KBM-7 (cell line): ENCODE measurements at regions not wholly inside any gene's neighbourhood (a gene's known extent, or its start where the extent isn't known, plus 50 kb on each side); places are given as distances from the start of the nearest gene placed in this dataset.
"Not testable (repeated sequence)": the region's sequence is repeated elsewhere in the genome, so short reads cannot be mapped to it uniquely, and the experiment has no call there.

Experiments
- DNase-seq: peaks from one replicate; pipeline ENCODE4 v3.0.0-alpha.2; 2015
- in situ Hi-C: fragments of 300-500 bp; cut with MboI; formaldehyde crosslinking; loops from 2 replicates; pipeline ENCODE4 v1.14.3; 2020; ENCODE audit warnings: low sequenced_read_pairs, low pct_unique_long_range_greater_than_20kb, mixed read lengths

DNA sequence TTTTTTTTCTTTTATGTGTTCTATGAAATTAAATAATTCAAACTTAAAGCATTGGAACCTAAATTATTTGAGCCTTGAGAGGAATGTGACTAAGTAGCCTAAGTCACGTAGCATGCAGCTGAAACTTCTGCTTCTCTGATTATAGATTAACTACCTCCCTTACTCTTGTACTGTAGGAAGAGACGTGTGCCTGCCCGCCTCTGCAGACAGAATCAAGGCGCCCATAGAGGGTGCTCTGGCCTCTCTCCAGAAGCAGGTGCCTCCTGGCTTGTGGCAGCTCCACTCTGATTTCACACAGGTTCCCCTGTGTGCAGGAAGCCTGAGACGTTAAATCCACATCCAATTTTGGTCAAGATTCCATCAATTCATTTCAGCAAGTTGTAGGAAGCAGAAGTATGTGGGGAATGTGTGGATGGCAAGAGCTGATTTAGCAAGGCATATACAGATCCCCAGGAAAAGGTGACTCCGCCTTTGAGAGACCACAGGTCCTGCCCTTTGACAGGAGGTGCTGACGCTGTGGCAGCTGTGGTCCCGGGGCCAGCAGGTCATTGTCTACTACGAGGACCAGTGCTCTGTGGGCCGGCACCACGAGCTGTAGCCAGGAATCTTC is 1418.8 kb downstream of the CDH11 start:
- DNase-seq, result no peak
- in situ Hi-C loops, result no loop called here

DNA sequence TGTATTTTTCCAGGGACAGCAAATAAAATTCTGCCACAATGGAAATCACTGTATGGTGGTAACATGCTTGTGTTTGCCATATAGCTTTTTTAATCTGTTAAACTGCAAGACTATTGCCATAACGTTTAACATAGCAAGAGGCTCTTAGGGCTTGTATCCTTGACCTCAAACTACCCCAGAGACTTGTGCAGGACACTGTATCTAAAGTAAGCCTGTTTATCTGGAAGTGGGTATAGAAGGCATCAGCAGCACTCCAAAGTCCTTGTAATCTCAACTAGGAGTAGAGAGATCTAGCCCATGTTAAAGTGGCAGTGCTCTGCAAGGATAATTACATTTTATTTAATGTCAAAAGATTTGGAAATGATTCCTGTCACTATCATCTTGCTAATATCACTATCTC is 1424.1 kb downstream of the CDH11 start:
- DNase-seq, result no peak

DNA sequence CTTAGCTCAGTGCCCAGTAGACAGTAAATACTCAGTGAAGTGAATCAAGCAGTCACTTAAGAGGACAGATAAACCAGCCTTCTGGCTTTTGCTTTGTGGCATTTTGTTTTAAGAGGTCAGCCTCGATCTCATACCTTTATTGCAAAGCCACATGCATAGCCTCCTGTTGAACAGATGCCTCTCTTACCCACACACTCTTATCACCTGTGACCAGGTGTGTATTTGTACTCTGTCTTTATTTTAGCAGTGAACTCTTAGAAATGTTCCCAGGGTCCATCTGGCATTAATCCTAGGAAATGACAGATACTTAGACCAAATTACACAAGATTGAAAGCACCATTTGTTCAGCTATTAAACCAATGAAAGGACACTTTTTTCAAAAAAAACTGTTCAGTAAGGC is 1426.5 kb downstream of the CDH11 start:
- DNase-seq, result no peak
- in situ Hi-C loops, result no loop called here

More for the DNA sequence above, 1424.1 kb downstream of the CDH11 start:
- in situ Hi-C loops, result no loop called here

DNA sequence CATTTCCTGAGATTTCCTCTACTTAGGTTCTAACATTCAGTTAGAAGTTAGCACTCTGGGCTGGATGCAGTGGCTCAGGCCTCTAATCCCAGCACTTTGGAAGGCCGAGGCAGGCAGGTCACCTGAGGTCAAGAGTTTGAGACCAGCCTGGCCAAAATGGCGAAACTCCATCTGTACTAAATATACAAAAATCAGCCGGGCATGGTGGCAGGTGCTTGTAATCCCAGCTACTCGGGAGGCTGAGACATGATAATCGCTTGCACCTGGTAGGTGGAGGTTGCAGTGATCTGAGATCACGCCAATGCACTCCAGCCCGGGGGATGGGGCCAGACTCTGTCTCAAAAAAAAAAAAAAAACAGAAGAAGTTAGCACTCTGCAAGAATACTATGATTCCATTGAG is 1430.9 kb downstream of the CDH11 start:
- DNase-seq, result no peak
- in situ Hi-C loops, result no loop called here

DNA sequence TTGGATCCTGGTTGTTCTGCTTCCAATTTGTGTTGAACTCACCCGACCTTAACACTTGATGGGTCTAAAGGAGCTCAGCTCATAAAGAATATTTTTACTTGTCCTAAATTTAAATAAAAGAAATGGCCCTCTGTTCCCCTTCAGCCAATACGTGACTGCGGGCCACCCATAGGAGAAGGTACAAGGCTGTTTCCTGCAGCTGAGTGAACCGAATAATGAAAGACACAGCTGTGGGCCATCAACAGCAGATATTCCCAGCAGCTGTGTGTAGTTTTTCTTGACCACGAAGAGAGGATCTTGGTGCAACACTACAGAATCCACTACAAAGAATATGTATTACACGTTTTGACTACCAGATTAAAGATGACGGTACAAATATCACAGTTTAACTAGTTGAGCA is 1431.6 kb downstream of the CDH11 start:
- DNase-seq, result no peak
- in situ Hi-C loops, result no loop called here

DNA sequence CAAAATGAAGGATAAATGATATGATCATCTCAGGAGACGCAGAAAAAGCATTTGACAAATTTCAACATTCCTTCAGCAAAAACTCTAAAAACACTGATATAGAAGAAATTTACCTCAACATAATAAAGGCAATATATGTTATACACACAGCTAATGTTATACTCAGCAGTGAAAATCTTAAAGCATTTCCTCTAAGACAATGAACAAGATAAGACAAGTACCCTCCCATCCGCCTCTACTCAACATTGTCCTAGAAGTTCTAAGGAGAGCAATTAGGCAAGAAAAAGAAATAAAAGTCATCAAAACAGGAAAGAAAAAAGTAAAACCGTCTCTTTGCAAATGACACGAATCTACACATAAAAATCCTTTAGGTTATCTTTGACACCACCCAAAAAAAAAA is 1432.8 kb downstream of the CDH11 start:
- no peak for DNase-seq
- in situ Hi-C loops, result no loop called here

DNA sequence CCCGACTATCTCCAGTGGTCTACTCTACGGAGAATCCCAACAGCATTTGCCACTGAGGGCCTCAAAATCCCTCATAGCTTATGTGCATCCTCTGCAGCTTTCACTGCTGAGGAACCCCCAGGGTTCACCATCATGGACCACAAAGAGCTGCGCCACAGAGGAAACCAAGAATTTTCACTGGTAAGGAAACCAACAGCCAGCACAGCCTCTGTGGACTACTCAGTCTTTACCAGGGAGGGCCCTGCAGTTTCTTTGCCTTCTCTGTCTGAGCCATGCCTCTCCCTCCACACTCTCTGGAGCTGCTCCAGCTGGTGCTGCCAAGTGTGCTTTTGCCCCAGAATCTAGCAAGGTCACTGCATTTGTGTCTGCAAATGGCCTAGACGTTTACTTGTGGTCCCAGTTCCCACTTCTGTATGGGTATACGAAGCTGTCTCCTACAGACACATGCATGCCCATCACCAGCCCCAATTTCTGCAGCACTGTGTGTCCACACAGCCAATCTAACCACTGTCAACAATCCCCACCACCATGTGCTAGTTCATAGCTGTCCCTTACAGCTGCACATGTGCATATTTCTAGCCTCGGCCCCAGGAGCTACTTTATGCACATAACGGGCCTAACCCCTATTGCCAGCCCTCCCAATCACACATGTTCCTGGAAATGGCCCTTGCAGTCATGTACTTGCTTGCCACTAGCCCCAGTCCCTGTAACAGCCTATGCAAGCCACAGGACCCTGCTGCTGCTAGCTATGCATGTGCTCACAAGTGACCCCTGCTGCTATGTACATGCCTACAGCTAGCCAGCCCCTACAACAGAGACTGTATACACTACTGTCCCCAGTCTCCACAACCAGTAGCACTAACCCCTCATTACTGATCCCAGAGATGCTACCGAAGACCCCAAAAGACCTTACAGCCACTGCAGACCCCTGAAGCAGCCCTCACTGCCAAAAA is 1437.4 kb downstream of the CDH11 start:
- in situ Hi-C loops, result no loop called here
- DNase-seq, result no peak

DNA sequence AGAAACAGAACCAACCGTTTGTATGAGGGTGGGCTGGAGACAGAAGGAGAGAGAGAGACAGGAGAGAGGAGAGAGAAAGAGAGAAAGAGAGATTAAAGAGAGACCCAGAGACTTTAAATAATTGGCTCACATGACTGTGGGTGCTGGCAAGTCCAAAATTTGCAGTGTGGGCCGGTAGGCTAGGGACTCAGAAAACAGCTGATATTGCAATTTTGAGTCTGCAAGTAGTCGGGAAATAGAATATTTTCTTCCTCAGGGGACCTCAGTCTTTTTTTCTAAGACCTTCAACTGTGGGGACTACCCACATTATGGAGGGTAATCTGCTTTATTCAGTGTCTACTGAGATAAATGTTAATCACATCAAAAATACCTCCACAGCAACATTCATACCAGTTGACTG is 1439.0 kb downstream of the CDH11 start:
- DNase-seq, result no peak
- in situ Hi-C loops, result no loop called here

DNA sequence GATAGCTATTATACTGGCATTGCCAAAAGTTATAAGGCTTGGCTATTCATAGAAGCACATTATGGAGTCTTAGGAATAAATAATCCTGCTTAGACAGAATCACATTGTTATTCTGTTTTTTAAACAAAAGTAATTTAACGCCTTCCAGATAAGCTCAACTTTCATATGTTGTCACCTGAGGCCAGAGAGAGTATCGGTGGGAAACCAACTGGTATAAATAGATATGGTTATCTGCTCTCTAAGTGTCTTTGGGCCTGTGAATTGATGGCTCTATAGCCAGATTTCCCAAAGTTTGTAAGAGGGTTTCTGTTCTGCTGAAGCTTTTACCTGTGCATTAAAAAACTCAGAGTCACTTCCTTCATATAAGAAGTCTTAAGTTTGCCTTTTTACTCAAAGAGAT is 1449.4 kb downstream of the CDH11 start:
- in situ Hi-C loops, result no loop called here
- DNase-seq, result no peak

DNA sequence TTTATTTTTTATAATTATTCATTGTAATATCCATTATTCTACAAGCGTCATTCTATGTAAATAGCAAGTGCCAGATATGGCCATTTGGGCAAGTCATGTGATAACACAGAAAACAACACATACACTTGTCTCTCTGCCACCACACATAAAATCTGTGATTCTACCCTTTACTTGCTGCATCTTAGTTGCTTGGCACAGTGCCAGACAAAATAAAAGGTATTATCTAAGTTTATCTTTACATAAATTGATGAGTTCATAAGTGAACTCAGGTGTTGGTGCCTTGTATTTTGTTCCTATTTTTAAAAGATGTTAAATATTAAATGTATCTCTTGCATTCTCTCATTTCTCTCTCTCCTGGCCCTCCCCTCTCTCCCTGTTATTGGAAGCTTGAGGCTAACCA is 1458.7 kb downstream of the CDH11 start:
- no peak for DNase-seq
- in situ Hi-C loops, result no loop called here

DNA sequence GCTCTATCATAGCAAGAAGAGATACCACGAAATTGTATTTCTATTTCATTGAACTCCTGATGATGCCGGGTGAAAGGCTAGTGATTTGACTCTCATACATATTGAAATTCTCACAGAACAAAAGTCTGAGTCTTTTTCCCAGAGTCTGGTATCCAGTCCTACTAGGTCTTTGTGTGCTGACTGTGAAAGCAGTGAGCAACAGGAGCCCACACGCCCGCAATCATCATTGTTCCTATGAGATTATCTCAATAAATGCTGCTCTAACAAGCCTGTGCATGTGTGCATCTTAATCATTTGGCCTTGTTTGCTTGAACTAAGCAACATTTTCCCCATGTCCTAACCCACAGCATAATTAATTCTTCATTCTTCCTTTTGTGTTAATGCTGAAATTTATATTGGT is 1466.0 kb downstream of the CDH11 start:
- in situ Hi-C loops, result no loop called here
- DNase-seq, result no peak

DNA sequence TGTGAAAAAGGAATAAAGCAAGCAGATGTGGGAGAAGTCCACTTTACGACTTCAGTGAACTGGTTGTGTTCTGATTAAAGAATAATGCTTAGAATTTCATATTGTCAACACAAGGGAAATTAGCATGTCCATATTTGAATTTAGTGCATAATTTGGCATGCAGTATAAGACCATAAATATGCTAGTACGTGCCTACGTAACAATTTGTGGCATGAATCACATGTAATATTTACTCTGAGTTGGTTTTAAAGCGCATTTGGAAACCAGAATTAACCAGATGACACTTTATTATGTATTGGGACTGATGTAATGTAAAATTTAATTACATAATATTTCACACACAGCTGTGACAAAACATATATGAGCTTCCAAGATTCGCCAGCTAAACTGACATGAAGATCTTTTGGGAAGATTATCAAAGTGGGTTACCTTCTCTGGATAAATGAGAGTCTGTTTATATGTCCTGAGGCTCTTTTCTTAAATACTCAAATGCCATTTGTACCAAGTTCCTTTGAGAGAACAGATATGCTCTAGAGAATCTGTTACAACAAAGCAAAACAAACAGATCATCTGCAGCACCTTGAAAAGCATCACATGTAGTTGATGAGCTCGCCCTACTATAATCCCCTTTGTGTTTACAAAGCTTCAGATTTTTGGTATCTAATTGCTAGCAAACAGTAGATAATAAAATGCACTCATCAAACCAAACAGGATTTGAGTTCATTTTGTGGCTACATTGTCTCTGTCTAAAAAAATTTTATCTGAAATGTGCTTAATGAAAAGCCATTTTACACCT is 1468.6 kb downstream of the CDH11 start:
- in situ Hi-C loops, result no loop called here
- DNase-seq, result no peak

DNA sequence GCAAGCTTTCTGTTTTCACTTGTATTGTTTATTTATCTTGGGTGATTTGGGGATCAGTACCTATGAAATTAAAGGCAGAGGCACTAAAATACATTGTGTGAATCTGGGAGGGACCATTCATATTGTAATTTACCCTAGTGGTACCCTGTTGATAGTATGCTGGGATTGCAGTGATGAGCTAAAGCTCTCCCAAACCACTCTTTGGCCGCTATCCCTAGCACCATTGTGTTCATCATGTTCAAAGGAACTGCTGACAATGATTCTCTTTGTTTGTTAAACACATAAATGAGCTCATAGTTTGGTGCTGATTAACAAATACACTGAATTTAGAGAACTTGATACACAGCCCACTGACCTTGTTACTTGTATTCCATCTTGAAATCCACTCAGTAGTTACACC is 1469.8 kb downstream of the CDH11 start:
- DNase-seq, result no peak
- in situ Hi-C loops, result no loop called here

DNA sequence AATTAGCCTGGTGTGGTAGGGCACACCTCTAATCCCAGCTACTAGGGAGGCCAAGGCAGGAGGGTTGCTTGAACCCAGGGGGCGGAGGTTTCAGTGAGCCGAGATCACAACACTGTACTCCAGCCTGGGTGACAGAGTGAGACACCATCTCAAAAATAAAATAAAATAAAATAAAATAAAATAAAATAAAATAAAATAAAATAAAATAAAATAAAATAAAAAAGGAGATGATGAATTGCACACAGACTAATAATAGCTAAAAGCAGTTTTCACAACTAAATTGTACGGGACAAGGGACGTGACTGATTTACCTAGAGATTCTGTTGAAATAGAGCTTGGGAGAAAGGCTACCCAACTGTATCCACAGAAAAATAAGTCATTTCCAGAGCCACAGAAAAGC is 1471.3 kb downstream of the CDH11 start:
- no peak for DNase-seq
- in situ Hi-C loops, result no loop called here

DNA sequence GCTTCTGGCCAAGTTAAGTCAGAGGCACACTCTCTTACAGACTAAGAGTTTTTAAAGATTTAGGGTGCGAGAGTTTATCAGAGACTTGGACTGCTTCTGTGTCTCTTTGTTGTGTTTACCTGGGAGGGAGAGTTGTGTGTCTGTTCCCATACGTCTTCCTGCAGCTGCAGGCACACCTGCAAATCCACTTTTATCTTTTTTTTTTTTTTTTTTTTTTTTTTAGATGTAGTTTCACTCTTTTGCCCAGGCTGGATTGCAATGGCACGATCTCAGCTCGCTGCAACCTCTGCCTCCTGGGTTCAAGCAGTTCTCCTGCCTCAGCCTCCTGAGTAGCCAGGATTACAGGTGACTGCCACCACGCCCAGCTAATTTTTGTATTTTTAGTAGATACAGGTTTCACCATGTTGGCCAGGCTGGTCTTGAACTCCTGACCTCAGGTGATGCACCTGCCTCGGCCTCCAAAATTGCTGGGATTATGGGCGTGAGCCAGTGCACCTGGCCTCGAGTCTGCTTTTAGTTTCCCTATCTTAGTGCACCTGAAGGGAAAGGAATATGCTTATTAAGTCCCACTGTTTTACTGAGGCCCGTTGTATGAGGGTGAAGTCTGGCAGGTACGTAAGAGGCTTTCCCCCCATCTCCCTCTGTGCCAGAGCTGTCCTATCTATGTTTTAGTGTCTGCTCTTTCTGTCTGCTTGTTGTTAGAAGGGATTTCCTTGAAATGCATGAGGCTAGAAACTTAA is 1488.0 kb downstream of the CDH11 start:
- in situ Hi-C loops, DNase-seq: not testable (repeated sequence)

DNA sequence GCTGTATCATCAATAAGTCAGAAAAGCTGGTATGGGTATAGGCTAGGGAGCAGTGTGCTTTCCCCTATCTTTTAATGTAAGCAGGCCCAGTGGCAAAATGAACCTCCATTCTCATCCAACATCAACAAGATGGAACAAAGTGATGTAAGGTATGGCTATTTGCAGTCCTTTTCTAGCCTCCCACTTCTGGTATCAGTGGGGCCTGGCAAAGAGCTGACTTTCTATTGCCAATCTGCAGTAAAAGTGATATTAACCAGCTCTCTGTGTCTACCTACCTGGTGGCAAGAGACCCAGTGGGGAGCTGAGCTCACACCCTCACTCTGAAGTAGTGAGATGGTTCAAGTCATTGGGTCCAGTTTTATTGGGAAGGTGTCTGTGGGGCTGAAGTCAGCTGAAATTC is 1492.6 kb downstream of the CDH11 start:
- in situ Hi-C loops, result no loop called here

DNA sequence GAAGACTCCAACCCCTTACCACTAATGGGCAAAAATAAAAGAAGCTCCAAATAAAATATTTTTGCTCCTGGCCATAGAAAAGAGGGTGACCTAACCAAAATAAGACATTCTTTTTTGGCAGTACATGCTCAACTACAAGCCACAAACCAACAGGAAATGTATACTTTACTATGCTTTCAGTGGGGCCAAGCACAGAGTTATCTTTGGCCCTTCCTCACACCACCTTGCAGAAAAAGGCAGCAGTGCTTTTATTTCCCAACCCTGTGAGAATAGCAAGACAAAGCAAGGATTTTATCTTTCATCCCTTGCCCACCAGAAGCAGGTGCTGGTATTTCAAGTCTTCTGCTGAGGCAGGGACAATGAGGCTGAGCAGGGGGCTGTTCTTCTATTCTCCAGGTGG is 1493.1 kb downstream of the CDH11 start:
- in situ Hi-C loops, result no loop called here
- DNase-seq, result no peak

More for the DNA sequence above, 1492.6 kb downstream of the CDH11 start:
- no peak for DNase-seq

DNA sequence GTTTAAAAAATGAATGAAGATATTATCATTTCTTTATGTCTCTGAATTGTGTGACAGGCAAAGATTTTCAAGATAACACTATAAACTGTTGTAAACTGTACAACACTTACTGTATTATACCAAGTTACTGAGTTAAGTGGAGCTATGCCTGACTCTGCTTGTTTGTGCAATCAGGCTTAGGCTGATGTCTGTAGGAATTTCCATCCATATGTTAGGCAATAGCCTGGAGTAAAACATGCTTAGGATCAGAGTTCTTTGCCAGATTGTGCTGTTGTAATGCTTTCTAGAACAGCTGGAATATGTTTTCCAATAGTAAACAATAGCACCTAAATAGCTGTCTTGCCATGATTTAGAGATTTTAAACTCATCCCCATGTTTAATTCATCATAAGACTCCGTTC is 1496.7 kb downstream of the CDH11 start:
- in situ Hi-C loops, result no loop called here
- no peak for DNase-seq

DNA sequence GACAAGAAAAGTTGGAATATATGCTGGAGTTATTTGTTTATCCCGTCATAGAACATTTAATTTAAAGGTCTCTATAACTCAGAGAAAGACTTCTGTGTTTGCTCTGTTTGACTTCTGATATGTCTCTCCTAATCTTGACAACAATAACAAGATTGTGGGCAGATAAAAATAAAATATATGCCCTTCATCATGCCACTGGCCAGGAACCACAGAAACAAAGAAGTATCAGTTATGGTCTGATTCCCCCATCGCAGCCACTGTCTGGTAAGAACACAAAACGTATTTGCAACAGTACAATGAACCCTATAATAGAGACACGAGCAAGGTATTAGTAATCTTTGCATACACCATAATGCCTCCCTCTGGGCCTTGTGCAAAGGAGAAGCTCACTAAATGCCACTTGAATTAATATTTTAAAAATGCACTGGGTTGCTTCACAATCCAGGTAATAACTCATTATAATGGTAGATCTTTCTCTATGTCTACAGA is 1498.3 kb downstream of the CDH11 start:
- in situ Hi-C loops, result no loop called here
- DNase-seq, result no peak
